ENCODE measurements at regions not wholly inside any gene's neighbourhood (a gene's known extent, or its start where the extent isn't known, plus 50 kb on each side); places are given as distances from the start of the nearest gene placed in this dataset.

- H3K27me3 ChIP-seq (ENCODE audit: control insufficient read depth in 1 of 2, insufficient read depth in 2 of 2, low read length in 2 of 2) = no peaks in the 10 kb centered on the region
- H3K9ac ChIP-seq (ENCODE audit: low read depth in 1 of 2, low read length in 2 of 2) = no peak overlapping the region
Observed at GRCh38 chr2:236408786-236409185, 144.6 kb upstream of the ASB18 start.

GRCh38 chr2:236415684-236416444 is 151.7 kb upstream of the ASB18 start:
- Histone ChIP-seq H3K9ac (ENCODE audit: low read depth in 1 of 2, low read length in 2 of 2) (no peak overlapping the region), H3K36me3 (ENCODE audit: control insufficient read depth in 1 of 2, insufficient read depth in 2 of 2, low read length in 2 of 2) (no peaks in the 10 kb centered on the region), H3K27me3 (ENCODE audit: control insufficient read depth in 1 of 2, insufficient read depth in 2 of 2, low read length in 2 of 2) (peaks cover 0 to 4% of the 10 kb centered on the region in 2 donors), H3K4me1 (ENCODE audit: control insufficient read depth in 1 of 2, insufficient read depth in 2 of 2, low read length in 2 of 2) (no peaks in the 10 kb centered on the region), H3K27ac (ENCODE audit: low read depth, low read length) (no peak overlapping the region), H3K9me3 (ENCODE audit: control insufficient read depth in 1 of 2, low read length in 2 of 2) (no peaks in the 10 kb centered on the region), H3K4me3 (ENCODE audit: low read depth in 1 of 2, low read length in 2 of 2) (no peak overlapping the region)

More at GRCh38 chr2:236408786-236409185, 144.6 kb upstream of the ASB18 start:
- peaks cover 0 to 3% of the 10 kb centered on the region in 2 donors for H3K9me3 ChIP-seq (ENCODE audit: control insufficient read depth in 1 of 2, low read length in 2 of 2)
- H3K4me3 ChIP-seq (ENCODE audit: low read depth in 1 of 2, low read length in 2 of 2) = no peak overlapping the region
- no peak overlapping the region for H3K27ac ChIP-seq (ENCODE audit: low read depth, low read length)
- no peaks in the 10 kb centered on the region for H3K36me3 ChIP-seq (ENCODE audit: control insufficient read depth in 1 of 2, insufficient read depth in 2 of 2, low read length in 2 of 2)
- no peaks in the 10 kb centered on the region for H3K4me1 ChIP-seq (ENCODE audit: control insufficient read depth in 1 of 2, insufficient read depth in 2 of 2, low read length in 2 of 2)

- H3K4me3 ChIP-seq (ENCODE audit: low read depth in 1 of 2, low read length in 2 of 2) = no peak overlapping the region
- H3K4me1 ChIP-seq (ENCODE audit: control insufficient read depth in 1 of 2, insufficient read depth in 2 of 2, low read length in 2 of 2) = no peaks in the 10 kb centered on the region
- no peak overlapping the region for H3K9ac ChIP-seq (ENCODE audit: low read depth in 1 of 2, low read length in 2 of 2)
- H3K27me3 ChIP-seq (ENCODE audit: control insufficient read depth in 1 of 2, insufficient read depth in 2 of 2, low read length in 2 of 2) = peaks cover 0 to 4% of the 10 kb centered on the region in 2 donors
- no peaks in the 10 kb centered on the region for H3K36me3 ChIP-seq (ENCODE audit: control insufficient read depth in 1 of 2, insufficient read depth in 2 of 2, low read length in 2 of 2)
- no peak overlapping the region for H3K27ac ChIP-seq (ENCODE audit: low read depth, low read length)
- H3K9me3 ChIP-seq (ENCODE audit: control insufficient read depth in 1 of 2, low read length in 2 of 2) = no peaks in the 10 kb centered on the region
Observed at GRCh38 chr2:236417150-236417549, 152.5 kb upstream of the ACKR3 start.

GRCh38 chr2:236430584-236430983 is 139.0 kb upstream of the ACKR3 start:
- Histone ChIP-seq H3K36me3 (ENCODE audit: control insufficient read depth in 1 of 2, insufficient read depth in 2 of 2, low read length in 2 of 2) (no peaks in the 10 kb centered on the region), H3K27ac (ENCODE audit: low read depth, low read length) (no peak overlapping the region), H3K9ac (ENCODE audit: low read depth in 1 of 2, low read length in 2 of 2) (no peak overlapping the region)

GRCh38 chr2:236434593-236434992 is 135.0 kb upstream of the ACKR3 start:
- Histone ChIP-seq H3K27ac (ENCODE audit: low read depth, low read length) (no peak overlapping the region), H3K9me3 (ENCODE audit: control insufficient read depth in 1 of 2, low read length in 2 of 2) (no peaks in the 10 kb centered on the region), H3K4me1 (ENCODE audit: control insufficient read depth in 1 of 2, insufficient read depth in 2 of 2, low read length in 2 of 2) (no peaks in the 10 kb centered on the region), H3K4me3 (ENCODE audit: low read depth in 1 of 2, low read length in 2 of 2) (no peak overlapping the region), H3K27me3 (ENCODE audit: control insufficient read depth in 1 of 2, insufficient read depth in 2 of 2, low read length in 2 of 2) (no peaks in the 10 kb centered on the region), H3K9ac (ENCODE audit: low read depth in 1 of 2, low read length in 2 of 2) (no peak overlapping the region), H3K36me3 (ENCODE audit: control insufficient read depth in 1 of 2, insufficient read depth in 2 of 2, low read length in 2 of 2) (no peaks in the 10 kb centered on the region)

More at GRCh38 chr2:236430584-236430983, 139.0 kb upstream of the ACKR3 start:
- Histone ChIP-seq H3K27me3 (ENCODE audit: control insufficient read depth in 1 of 2, insufficient read depth in 2 of 2, low read length in 2 of 2) (no peaks in the 10 kb centered on the region), H3K4me1 (ENCODE audit: control insufficient read depth in 1 of 2, insufficient read depth in 2 of 2, low read length in 2 of 2) (no peaks in the 10 kb centered on the region), H3K9me3 (ENCODE audit: control insufficient read depth in 1 of 2, low read length in 2 of 2) (no peaks in the 10 kb centered on the region), H3K4me3 (ENCODE audit: low read depth in 1 of 2, low read length in 2 of 2) (no peak overlapping the region)

GRCh38 chr2:236440110-236440881 is 129.3 kb upstream of the ACKR3 start:
- no peaks in the 10 kb centered on the region for H3K27me3 ChIP-seq (ENCODE audit: control insufficient read depth in 1 of 2, insufficient read depth in 2 of 2, low read length in 2 of 2)
- H3K4me1 ChIP-seq (ENCODE audit: control insufficient read depth in 1 of 2, insufficient read depth in 2 of 2, low read length in 2 of 2) = no peaks in the 10 kb centered on the region
- no peak overlapping the region for H3K9ac ChIP-seq (ENCODE audit: low read depth in 1 of 2, low read length in 2 of 2)
- no peaks in the 10 kb centered on the region for H3K9me3 ChIP-seq (ENCODE audit: control insufficient read depth in 1 of 2, low read length in 2 of 2)
- H3K4me3 ChIP-seq (ENCODE audit: low read depth in 1 of 2, low read length in 2 of 2) = no peak overlapping the region
- no peaks in the 10 kb centered on the region for H3K36me3 ChIP-seq (ENCODE audit: control insufficient read depth in 1 of 2, insufficient read depth in 2 of 2, low read length in 2 of 2)
- no peak overlapping the region for H3K27ac ChIP-seq (ENCODE audit: low read depth, low read length)

GRCh38 chr2:236444187-236444586 is 125.4 kb upstream of the ACKR3 start:
- H3K4me3 ChIP-seq (ENCODE audit: low read depth in 1 of 2, low read length in 2 of 2) = no peak overlapping the region
- no peaks in the 10 kb centered on the region for H3K36me3 ChIP-seq (ENCODE audit: control insufficient read depth in 1 of 2, insufficient read depth in 2 of 2, low read length in 2 of 2)
- no peaks in the 10 kb centered on the region for H3K4me1 ChIP-seq (ENCODE audit: control insufficient read depth in 1 of 2, insufficient read depth in 2 of 2, low read length in 2 of 2)
- no peaks in the 10 kb centered on the region for H3K27me3 ChIP-seq (ENCODE audit: control insufficient read depth in 1 of 2, insufficient read depth in 2 of 2, low read length in 2 of 2)
- H3K9me3 ChIP-seq (ENCODE audit: control insufficient read depth in 1 of 2, low read length in 2 of 2) = no peaks in the 10 kb centered on the region
- no peak overlapping the region for H3K9ac ChIP-seq (ENCODE audit: low read depth in 1 of 2, low read length in 2 of 2)
- H3K27ac ChIP-seq (ENCODE audit: low read depth, low read length) = no peak overlapping the region

- Histone ChIP-seq H3K27me3 (ENCODE audit: control insufficient read depth in 1 of 2, insufficient read depth in 2 of 2, low read length in 2 of 2) (no peaks in the 10 kb centered on the region), H3K27ac (ENCODE audit: low read depth, low read length) (no peak overlapping the region), H3K4me1 (ENCODE audit: control insufficient read depth in 1 of 2, insufficient read depth in 2 of 2, low read length in 2 of 2) (no peaks in the 10 kb centered on the region), H3K4me3 (ENCODE audit: low read depth in 1 of 2, low read length in 2 of 2) (no peak overlapping the region), H3K36me3 (ENCODE audit: control insufficient read depth in 1 of 2, insufficient read depth in 2 of 2, low read length in 2 of 2) (no peaks in the 10 kb centered on the region), H3K9me3 (ENCODE audit: control insufficient read depth in 1 of 2, low read length in 2 of 2) (no peaks in the 10 kb centered on the region), H3K9ac (ENCODE audit: low read depth in 1 of 2, low read length in 2 of 2) (no peak overlapping the region)
Observed at GRCh38 chr2:236445678-236446077, 123.9 kb upstream of the ACKR3 start.

GRCh38 chr2:236446521-236446920 is 123.1 kb upstream of the ACKR3 start:
- H3K27me3 ChIP-seq (ENCODE audit: control insufficient read depth in 1 of 2, insufficient read depth in 2 of 2, low read length in 2 of 2) = no peaks in the 10 kb centered on the region
- no peak overlapping the region for H3K27ac ChIP-seq (ENCODE audit: low read depth, low read length)
- no peaks in the 10 kb centered on the region for H3K4me1 ChIP-seq (ENCODE audit: control insufficient read depth in 1 of 2, insufficient read depth in 2 of 2, low read length in 2 of 2)
- H3K9me3 ChIP-seq (ENCODE audit: control insufficient read depth in 1 of 2, low read length in 2 of 2) = no peaks in the 10 kb centered on the region
- H3K4me3 ChIP-seq (ENCODE audit: low read depth in 1 of 2, low read length in 2 of 2) = no peak overlapping the region
- H3K9ac ChIP-seq (ENCODE audit: low read depth in 1 of 2, low read length in 2 of 2) = no peak overlapping the region
- no peaks in the 10 kb centered on the region for H3K36me3 ChIP-seq (ENCODE audit: control insufficient read depth in 1 of 2, insufficient read depth in 2 of 2, low read length in 2 of 2)

- Histone ChIP-seq H3K27me3 (ENCODE audit: control insufficient read depth in 1 of 2, insufficient read depth in 2 of 2, low read length in 2 of 2) (peaks cover 0 to 3% of the 10 kb centered on the region in 2 donors), H3K4me3 (ENCODE audit: low read depth in 1 of 2, low read length in 2 of 2) (no peak overlapping the region), H3K9me3 (ENCODE audit: control insufficient read depth in 1 of 2, low read length in 2 of 2) (no peaks in the 10 kb centered on the region), H3K36me3 (ENCODE audit: control insufficient read depth in 1 of 2, insufficient read depth in 2 of 2, low read length in 2 of 2) (no peaks in the 10 kb centered on the region), H3K4me1 (ENCODE audit: control insufficient read depth in 1 of 2, insufficient read depth in 2 of 2, low read length in 2 of 2) (no peaks in the 10 kb centered on the region), H3K27ac (ENCODE audit: low read depth, low read length) (no peak overlapping the region), H3K9ac (ENCODE audit: low read depth in 1 of 2, low read length in 2 of 2) (no peak overlapping the region)
Observed at GRCh38 chr2:236449167-236449761, 120.4 kb upstream of the ACKR3 start.

All from duodenal mucosa (tissue), 2 donors.